HG02981 (cell line): ENCODE measurements at regions not wholly inside any gene's neighbourhood (a gene's known extent, or its start where the extent isn't known, plus 50 kb on each side); places are given as distances from the start of the nearest gene placed in this dataset.
"Not testable (repeated sequence)": the region's sequence is repeated elsewhere in the genome, so short reads cannot be mapped to it uniquely, and the experiment has no call there.

Source experiments
- ATAC-seq: cut with Tn5 transposase; IDR thresholded peaks from one replicate; pipeline ENCODE4 v1.9.1; 2021; ENCODE audit warnings: mild to moderate bottlenecking, moderate library complexity; ENCODE audit not compliant: unreplicated experiment

DNA sequence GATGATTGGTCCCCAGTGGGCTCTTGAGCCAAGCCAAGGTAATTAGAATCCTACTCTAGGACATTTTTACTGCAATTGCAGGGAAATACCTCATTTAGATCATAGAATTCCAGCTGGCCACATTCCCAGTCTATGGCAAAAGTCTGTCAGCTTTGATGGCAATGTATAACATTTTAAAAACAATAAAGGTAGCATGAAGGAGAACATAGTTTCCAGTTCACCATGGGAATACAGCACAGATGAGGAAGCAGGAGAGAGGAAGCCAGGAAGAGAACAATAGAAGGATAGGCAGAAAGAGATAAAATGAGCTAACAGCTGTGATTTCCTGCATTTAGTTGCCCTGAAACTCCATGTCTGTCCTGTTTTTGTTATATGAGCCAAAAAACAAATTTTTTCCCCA is 897.3 kb upstream of the DDX18 start:
- ATAC-seq: no peak

DNA sequence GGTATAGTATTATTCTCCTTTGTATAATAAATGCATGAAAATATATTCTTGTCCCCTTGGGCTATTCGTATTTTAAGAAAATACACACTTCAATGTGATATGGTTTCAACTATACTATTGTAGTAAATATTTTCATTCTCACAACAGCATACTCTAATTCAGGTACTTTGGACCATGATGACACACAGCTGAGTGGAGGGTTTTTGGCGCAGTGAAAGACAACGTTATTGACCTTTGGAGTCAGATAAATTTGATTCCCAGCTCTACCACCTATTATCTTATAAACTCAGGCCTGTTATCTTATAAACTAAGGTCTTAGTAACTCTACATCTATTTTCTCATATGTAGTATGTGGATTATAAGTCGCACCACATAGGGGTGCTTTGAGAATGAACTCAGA is 895.9 kb upstream of the DDX18 start:
- no peak for ATAC-seq

DNA sequence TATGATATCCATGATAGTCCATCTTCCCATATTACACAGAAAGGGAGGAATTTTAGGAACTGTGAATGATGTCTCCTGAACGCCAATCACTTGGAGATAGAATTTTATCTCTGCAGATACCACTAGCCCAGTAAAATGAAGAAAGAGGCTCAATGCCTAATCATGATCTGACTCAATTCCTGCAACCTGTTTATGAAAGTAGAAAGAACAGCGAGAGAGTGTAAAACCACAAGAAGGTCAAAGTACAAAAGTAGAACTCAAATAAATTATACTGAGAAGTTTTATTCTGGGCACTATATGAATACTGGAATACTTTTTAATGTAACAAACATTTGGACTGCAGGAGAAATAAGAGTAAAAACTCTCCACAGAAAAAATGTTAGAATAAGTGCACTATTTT is 892.1 kb upstream of the DDX18 start:
- no peak for ATAC-seq

DNA sequence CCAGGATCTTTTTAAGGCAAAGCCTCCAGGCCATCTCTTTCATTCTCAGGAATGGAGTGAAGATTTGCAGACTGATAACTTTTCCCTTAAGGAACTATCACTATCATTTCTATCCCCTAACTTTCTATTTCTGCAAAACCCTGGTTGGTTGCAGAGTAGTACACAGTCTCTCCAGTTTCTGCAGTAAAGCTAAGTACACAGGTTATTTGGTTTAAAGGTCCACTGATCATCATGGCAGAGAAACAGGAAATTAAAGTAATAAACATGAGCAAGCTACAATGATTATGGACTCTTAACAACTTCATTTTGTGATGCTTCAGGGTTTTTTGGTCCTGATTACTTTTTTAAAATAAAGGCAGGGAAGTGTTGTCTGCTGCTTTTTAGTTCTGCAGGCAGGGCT is 890.0 kb upstream of the DDX18 start:
- ATAC-seq: no peak

DNA sequence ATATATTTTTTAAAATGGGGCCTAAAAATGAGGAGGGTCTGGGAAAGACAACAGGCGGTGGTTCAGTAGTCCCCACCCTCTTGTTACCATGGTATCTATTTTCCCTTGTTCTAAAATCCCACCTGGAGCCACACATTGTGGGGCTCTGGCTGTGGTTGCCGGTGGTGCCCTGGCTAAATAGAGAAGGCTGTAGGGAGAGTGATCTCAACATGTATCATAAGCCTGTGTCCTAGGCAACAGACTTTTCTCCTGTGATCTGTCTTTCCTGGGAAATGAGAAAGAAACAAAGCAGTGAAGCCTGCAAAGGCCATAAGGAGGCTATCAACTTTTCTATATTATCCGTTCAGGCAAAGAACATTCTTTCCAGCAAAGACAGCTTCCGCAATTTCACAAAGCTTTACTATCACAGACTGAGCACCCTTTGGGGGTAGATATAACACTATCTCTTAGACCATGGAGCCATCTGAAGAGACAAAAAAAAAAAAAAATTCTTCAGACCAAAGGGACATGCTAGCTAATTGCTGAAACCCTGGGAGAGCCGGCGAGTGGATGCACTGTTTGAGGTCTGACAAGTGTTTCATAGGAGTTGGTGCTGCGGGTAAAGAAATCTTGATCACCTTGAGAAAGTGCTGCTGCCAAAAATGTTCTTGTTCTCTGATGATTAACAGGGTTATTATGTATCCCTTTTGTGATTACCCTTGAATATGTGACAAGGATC is 879.2 kb upstream of the DDX18 start:
- no peak for ATAC-seq

DNA sequence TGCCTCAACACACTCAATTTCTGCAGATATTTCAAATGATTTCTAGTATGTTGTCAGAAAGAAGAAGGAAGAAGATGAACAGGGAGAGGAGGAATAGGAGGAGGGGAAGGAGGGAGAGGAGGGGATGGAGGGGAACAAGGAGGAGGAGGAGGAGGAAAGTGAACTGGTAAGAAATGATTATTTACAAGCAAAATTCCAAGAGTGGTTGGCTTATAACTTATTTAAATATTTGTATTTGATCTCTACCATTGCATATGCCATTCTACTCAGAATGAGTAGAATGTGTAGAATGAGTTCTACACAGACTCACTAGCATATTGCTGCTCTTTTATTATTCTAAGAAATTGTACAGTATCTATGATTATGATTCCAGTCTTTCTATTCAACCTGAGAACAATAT is 866.2 kb upstream of the DDX18 start:
- ATAC-seq: no peak

DNA sequence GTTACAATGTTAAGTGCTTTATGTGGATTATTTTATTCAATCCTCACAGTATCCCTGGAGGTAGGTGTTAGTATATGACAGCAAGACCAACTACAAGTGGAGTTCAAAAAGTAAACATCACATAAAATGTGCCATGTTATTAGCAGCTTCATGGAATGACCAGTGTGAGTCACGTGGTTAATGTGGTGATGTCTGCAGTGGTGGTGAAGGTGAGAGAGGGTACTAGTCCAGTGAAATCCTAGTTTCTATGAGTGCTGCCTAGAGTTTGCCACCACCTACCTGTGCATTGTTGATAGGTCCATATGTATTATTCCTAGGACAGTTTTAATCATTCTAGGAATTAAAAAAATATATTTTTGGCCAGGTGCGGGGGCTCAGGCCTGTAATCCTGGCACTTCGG is 865.2 kb upstream of the DDX18 start:
- no peak for ATAC-seq

DNA sequence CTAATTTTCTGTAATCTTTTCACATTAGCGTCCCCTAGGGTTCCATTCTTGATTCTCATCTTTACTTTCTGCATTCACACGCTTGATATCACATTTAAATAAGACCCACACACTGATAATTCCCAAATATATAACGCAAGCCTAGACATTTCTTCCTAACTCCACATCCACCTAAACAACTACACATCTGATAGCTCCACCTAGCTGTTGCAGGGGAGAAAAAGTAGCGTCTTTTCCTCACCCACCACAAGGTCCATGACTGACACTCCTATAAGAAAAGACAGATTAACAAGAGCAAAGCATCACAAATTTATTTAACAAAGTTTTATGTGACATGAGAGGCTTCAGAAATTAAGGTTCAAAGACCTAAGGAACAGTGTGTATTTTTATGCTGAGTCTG is 862.2 kb upstream of the DDX18 start:
- ATAC-seq: no peak

DNA sequence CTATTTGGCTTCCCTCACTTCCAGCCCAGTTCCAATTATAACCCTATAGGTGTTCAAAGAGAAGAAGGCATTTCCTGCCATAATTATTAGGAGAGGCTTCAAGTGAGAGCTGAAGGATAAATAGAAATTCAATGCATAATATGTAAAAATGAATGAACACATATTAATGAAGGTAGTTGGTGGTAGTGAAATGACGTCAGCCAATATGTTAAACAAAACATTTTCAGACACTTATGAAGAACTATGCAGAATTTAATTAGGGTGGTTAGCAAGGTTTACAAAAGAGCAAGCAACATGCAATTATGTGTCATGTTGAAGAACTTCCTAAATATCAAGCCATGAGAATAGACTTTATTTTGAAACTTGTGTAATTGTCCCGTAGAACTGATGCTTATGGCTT is 858.8 kb upstream of the DDX18 start:
- ATAC-seq: no peak

DNA sequence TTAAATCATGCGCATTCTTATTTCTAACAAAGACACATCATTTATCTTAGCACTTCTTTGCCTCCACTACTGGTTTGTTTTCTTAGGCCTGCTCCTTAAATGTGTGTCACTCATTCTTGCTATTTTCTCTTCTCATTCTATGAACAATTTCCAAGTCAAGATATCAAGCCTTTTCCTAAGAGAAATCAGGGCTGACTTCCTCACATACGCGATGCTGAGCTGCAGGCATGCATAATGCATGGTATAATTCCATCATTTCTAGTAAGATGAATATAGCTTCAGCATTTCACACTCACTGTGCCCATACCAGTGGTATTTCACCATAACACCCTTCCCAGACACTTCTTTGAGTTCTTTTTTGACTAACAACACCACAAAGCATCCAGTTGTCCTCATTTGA is 838.9 kb upstream of the DDX18 start:
- no peak for ATAC-seq

DNA sequence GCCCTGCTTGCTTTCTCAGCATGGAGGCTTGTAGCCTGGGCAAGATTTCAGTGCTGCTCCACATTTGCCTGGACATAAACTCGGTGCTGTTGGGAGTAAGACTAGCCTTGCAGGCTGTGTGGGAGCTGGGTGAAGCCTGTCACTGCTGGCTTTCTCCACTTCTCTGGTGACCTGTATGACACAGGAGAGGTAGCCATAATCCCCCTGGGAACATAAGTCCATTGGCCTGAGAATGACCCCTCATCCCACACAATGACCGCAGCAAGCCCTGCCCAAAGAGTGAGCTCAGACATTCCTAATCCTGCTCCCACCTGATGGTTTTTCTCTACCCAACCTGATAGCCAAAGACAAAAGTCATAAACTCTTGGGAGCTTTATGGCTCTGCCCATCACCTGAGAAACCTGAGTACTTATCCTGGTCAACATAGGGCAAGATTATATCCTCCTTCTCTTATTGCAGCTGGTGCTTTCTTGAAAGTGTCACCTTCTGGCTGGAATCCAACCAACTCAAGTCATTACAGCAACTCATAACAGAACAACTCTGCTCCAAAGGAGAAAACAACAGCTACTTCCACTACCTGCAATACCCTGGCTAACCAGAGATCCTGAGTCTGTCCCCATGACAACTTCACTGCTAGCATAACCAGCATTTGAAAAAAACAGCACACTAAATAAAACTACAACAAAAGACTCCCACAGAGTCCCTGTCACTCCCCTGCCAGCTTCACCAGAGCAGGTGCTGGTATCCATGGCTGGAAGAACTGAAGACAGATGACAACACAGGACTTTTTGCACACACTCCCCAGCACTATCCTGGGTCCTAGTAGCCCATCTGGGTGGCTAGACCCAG is 834.4 kb upstream of the DDX18 start:
- no peak for ATAC-seq

DNA sequence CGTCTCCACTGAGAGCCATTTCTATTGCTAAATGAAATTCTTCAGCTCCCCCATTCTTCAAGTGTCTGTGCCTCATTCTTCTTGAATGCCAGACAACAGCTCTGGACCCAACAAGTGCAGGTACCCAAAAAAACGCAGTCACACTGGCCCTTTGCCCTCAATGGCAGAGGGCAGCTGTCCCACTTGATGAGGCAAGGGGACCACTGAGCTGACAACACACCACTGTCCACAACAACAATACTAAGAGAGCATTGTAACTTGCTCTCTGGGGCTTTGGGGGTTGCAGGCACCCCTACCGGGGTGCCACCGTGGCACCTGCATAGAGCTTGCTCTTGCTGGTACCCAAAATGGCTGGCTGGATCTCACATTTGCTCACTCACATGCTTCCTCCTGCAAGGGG is 827.0 kb upstream of the DDX18 start:
- no peak for ATAC-seq

DNA sequence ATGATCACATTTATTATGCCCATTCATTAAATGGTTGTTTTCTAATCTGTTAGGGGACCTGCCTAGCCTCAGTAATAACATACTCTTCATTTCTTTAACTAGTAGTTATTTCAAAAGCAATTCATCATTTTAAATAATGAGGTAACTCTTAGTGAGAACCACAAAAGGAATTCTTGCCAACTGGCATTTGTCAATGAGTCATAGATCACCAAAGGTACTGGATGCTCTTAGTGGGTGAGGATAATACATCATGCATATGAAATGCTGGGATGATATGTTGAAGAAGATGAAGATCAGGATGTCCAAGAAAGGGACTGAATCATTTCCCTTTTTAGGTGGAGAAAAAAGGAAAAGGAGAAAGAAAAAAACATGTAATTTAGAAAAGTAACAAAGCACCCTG is 826.2 kb upstream of the DDX18 start:
- ATAC-seq: no peak

DNA sequence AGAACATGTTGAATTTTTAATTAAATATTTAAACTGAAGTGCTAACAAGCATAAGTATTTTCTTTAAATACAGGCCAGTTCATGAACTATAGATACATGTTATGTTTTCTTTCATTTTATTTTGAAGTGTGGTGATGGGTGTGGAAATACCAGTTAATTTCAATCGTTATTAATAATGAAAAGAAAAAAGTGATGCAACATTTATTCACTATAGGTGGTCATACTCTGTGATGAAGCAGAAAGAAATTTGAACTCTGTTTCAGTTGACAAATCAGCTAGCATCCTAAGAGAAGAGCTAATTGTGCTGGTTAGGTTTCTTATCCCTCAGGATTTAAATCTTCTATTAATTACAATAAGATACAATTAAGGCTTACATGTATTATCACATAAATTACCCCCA is 795.1 kb upstream of the DDX18 start:
- ATAC-seq: no peak

DNA sequence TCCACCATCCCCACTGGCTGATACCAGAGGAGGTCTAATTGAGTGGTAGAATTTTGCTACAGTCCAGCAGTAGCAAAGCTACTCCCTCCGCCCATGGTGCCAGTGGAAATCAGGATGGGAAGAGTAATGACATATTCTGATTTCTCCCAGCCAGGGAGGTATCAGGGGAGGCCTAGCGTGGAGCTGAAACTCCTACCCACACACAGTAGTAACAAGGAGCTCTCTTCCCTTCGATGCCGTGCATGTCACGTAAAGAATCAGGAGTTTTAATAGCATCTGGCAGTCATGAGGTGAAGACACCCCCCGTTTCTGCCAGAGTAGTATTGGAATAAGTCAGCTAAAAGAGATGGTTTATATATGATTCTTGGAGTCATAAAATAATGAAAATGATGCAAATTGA is 786.8 kb upstream of the DDX18 start:
- ATAC-seq: no peak

DNA sequence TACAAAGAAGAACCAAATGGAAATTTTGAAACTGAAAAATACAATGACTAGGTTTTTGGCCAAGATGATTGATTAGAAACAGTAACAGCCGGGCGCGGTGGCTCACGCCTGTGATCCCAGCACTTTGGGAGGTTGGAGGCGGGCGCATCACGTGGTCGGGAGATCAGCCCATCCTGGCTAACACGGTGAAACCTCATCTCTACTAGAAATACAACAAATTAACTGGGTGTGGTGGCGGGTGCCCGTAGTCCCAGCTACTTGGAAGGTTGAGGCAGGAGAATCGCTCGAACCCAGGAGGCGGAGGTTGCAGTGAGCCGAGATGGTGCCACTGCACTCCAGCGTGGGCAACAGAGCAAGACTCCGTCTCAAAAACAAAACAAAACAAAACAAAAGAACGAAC is 785.8 kb upstream of the DDX18 start:
- ATAC-seq: not testable (repeated sequence)

DNA sequence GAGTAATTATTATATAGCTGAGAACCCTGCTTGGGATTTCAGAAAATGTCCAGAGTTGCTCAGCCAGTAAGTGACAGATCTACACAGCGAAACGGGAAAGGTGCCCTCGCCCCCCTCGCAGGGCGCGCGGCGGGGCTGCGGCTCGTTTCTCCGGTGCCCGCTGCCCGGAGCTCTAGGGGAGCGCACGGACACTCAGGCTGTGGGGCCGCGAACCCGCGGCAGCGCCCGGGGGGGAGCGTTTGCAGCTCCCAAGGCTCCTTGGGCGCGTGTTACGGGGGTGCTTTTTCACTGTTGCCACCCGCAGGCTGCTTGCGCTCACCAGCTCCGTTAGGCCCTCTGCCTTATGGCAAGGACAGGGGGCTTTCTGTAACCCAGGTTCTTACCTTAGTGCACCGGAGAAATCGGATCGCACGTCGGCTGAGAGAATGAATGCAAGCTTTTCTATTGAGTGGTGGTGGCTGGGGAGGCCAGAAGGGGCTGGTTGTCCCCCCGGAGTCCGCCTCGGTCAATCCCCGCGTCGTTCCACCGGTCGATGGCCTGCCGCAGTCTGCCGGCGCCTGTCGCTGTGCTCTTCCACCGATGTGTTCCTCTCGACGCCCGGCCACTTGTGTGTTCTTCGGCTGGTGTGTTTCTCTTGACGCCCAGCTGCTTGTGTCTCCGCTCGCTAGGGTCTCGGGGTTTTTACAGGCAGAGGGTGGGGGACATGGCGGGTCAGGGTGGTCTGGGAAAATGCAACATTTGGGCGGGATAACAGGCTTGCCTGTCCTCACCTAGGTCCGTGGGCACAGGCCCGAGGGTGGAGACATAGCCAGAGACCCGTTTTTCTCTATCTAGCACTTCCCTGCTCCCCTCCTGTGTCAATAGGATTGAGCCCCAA is 758.8 kb upstream of the DDX18 start:
- no peak for ATAC-seq

DNA sequence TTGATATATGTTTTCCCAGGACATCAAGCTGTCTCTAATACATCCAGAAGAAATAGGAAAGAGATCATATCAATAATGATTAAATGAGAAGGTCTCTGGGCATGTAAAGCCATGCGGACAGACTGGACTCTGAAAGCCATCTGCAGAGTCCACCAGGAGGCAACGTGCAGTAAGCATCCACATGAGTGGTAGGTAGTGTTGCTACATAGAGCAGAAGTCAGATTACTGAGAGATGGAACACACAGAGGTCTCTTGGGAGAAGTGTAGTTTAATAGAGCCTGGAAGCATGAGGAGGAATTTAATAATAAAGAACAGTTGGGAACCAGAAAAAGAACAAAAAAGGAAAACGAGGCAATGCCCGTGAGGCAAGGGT is 758.1 kb upstream of the DDX18 start:
- ATAC-seq: no peak

DNA sequence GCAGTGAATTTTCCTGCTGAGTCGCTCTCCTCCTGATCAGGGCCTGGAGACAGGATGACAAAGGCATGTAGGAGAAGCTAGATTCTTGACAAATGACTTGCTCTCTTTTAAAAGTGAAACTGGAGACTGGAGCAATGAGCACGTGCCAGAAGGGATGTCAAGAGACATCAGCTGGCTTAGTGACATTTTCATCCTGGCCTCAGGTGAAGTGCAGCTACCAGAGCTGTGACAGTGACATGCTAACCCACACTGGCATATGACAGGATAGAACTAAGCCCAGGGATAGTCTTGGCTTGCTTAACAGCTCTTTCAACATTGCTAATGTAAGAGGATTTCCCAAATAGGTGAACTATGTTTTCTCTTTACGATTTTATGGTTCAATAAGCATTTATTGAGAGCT is 757.5 kb upstream of the DDX18 start:
- no peak for ATAC-seq

DNA sequence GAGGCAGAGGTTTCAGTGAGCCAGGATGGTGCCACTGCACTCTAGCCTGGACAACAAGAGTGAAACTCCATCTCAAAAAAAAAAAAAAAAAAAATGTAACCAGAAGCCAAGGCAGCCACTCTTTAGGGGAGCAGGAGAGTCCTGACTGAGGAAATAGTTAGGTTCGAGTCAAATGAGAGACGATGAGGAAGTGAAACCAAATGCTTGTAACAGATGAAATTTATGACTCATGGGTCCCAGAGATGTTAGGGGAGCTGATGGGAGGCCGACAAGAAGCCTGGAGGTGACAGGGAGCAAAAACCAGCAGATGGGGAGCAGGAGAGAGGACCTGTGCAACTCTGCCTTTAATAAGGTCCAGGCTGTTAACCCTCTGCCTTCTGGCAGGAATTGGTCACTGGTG is 756.1 kb upstream of the DDX18 start:
- ATAC-seq: no peak

DNA sequence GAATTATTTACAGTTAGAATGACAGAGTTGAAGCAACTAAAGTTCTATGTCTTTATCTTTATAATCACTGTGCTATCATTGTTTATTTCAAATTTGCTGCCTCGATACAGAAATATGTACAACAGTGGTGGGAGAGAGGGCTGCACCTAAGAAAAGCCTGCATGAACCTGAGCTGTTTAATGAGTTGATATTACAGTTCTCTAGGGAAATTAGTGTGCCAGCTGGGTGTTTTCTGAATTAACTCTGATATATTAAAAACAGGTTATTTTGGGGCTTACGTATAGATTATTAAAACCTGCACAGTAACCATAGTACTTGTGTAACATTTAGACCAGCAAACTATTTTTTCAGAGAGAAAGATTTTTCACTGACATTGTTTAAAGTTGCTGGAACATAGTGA is 750.5 kb upstream of the DDX18 start:
- no peak for ATAC-seq

DNA sequence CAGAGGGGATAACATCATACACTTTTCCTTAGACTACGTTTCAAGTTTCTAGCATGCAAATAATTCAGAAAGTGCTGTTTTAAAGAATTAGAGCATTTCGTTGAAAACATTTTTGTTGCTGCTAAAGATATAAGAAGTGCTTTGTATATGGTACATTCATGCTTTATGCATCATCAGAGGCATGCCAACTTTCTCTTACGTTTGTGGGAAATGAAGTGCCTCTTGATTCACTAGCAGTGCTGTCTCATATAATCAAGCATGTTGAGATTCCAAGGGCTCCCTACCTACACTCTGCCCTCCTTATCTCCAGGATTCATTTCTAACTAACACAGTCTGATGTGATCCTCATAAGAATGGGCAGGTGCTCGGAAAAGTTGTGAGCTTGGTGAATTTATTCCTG is 748.6 kb upstream of the DDX18 start:
- no peak for ATAC-seq
